IPS-NIHi7 (cell line): ENCODE measurements at regions not wholly inside any gene's neighbourhood (a gene's known extent, or its start where the extent isn't known, plus 50 kb on each side); places are given as distances from the start of the nearest gene placed in this dataset.
"Not testable (repeated sequence)": the region's sequence is repeated elsewhere in the genome, so short reads cannot be mapped to it uniquely, and the experiment has no call there.

Experiments
- DNase-seq: peaks from one replicate; pipeline ENCODE4 v3.0.0; 2012; ENCODE audit warnings: mixed read lengths; ENCODE audit errors: extremely low spot score

DNA sequence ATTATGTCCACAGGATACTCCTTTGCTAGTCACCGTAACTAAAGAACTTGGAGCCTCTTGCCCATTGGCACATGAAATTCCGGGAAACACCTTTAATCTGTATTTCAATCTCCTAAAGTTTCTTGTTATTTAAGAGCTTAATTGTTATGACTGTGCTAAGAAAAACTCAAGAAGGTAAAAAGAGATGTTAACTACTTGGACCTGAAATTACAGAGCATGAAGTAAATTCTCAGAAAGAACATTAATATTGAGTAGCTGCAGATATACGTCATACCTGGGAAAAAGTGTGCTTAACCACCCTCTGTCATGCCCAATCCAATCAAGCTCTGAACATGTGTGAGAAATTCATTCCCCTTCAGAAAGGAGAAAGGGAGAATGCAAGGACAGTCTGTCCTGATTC lies 394.9 kb upstream of the PTGER4 start:
- DNase-seq: no peak

DNA sequence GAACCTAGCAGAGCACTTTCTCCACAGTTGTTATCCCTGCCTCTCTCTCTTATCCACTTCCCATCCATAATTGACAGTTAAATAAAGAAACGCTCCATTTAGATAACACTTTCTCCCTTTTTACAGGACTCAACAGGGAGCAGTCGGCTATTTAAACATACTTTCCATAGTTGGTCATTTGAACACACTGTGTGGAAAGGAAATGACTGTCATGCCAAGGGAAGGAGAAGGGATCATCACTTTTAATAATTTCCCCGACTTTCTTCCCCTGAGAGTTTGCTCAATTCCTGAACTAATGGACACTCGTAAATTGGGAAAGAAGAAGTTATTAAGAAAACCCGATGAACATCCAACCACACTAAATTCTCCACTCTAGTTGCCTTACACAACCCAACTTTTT lies 400.8 kb upstream of the PTGER4 start:
- no peak for DNase-seq

DNA sequence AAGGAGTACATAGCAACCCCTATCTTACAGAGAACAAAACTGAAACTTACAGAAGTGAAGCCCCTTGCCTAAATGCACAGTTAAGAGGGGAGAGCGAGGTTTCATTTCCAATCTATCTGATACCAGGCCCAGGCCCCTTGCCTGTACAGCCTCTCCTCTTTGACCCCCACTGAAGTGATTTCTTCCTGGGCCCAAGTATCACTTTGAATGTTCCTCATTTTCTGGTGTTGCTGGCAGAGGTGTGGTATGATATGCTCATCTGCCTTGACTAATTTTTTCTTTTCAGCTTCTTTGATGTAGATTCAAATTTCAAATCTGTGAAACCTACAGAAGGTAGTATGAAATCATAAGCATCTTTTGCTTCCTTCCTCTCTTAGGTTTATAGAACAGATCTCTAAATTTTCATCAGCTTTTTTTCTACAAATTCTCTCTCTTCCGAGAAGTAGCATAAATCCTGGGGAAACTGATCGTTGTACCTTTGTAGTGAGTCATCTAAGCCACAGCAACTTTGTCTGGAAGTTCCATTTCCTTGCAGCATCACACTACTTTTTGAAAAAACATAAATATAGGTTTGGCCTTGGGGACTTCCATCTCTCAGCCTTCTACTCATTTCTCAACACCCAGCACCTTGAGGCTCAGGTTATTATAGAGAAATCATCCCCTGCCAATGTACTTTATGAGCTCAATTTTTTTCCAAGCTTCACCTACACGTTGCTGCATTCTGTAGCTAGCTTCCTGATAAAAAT lies 402.4 kb upstream of the PTGER4 start:
- no peak for DNase-seq

DNA sequence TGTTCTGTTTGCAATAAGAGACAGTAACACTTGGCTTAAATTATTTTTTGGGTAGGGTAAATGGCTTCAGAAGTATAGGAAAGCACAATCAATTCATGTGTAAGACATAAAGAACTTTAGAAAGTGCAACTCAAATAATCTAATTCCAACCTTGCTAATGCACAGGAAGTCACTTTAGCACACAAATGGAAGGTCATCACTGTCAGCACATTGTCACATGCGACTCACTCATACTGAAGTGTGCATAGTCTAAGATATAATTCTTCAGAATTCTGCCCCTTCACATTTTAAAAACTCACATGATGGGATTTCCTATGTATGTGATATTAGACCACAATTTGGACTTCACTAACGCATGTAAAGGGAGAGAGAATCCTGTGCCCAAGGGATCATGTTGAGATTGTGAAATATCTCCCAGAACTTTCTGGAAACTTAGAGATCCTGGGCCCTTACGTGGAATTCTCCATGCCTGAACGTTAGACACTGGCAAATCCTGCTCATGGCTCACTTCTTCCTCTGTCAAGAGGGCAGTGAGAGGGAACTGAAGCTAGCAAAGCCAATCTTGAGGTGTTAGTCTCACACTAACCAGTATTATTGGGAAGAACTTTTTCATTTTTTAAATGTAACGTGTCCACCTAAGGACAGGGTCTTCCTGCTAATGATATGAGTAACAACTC lies 403.2 kb upstream of the PTGER4 start:
- no peak for DNase-seq

DNA sequence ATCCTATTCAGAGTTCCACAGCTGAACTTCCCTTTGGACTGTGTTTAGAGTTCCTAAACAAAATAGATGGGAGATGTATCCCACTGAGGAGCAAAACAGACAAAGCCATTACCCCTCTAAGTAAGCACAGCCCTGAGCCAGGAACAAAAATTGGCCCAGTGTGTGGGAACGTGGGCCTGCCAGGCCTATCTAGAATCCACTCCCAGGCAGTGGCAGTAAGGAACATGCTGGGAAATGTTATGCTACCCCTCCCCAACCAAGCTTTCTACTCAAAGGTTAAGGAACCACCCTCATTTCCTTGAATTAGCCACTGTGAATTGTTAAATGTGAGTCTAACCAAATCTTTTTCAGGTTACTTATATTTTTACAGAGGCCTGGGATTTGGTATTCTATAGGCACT lies 405.1 kb upstream of the PTGER4 start:
- DNase-seq: no peak

DNA sequence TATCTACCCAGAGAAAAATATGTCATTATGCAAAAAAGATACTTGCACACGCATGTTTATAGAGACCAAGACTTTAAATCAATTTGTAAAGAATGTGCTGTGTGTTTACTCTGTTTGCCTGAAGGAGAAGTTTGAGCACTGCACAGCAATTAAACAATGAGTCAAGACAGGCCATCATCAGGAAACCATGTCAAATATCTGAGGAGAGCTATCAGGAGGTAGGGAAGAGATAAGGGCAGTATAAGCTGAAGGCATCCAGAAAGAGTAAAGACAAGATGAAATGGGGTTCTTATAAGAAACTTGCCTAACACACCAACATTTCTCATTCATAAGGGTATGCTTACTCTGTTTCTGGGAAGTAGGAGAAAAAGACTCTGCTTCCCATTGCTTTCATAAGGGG lies 405.8 kb upstream of the PTGER4 start:
- DNase-seq: no peak

DNA sequence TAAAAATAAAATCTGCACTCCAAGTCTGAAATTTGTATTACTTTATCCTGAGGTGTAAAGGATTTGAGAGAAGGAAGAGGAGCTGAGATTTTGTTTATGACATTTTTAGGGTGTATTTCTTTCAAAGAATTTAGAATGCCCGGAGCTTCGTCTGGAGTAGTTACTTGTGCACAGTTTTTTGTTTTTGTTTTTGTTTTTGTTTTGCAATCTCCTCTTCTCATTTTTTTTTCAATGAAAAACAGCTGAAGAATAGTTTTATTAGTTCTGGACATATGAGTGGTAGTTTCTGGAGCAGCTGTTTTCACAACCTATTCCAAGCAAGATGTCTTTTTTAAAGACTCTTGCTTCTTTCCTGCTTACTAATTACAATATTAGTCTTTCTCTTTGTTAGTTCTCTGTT lies 408.2 kb upstream of the PTGER4 start:
- DNase-seq: no peak

DNA sequence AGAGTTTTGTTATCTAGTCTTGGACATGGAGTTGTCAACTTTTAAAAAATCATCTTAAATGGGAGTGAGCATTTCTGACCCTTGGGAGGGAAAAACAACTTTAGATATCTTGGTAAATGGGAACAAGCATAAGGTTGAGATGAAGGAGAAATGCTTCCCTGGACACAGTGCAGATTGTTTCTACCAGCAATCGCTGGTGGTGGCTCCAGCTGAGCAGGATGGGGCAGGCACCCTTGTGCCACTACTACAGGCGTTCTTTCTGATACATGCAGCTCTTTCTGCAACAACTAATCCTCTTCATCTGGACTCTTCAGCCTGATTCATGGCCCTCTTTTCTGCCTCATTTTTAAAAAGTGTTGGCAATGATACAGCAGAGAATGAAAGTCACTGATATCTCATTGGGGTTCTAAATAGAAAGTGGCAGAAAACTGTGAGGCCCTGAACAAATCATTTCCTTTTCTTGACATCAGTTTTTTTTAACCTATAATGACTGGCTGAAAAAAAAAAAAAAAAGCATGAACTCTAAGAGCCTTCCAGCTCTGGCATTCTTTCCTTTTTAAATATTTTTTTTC lies 409.4 kb upstream of the PTGER4 start:
- DNase-seq: no peak

DNA sequence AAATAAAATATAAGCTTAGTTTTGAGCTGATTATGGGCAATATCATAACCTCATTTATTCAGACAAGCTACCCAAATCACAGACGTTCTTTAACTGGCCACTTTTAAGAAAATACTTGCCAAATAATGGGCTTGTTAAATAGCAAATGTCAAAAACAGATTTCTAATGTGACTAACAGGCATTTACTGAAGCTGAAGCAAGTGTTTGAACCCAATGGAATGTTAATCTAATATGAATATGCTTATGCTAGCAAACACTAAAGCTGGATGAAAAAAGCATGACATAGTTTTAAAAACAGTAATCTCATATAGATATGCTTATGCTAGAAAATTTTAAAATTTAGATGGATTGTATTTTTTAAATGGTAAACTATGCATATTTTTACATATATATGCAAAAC lies 411.6 kb upstream of the PTGER4 start:
- DNase-seq: no peak

DNA sequence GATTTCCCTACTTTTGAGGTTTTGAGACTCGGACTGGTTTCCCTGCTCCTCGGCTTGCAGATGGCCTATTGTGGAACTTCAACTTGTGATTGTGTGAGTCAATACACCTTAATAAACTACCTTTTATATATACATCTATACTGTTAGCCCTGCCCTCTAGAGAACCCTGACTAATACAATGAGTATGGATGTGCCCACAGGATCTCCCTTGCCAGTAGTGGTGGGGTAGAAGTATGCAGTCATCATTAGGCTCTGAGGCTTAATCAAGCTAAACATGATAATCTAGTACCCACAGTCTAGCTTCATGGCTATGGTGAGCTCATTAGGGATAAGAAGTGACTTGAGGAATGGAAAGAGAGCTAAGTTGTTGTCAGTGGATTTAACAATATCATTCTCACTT lies 412.8 kb upstream of the PTGER4 start:
- no peak for DNase-seq

DNA sequence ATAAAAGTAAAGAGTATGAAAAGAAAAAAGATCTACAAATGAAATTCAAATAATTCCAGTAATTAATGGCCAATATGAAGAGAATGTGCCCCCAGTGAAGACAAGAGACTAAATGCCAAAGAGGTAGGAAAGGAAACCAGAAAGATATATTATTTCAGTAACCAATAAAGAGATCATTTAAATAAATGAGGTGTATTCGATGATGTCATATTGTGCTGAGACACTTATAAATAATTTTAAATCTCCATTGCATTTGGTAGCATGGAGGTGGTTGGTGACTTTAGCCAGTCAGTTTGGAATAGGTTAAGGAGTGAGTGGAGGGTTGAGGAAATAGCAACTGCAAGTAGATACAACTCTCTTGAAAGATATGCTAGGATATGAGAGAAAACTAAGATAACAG lies 417.7 kb upstream of the PTGER4 start:
- DNase-seq: no peak

DNA sequence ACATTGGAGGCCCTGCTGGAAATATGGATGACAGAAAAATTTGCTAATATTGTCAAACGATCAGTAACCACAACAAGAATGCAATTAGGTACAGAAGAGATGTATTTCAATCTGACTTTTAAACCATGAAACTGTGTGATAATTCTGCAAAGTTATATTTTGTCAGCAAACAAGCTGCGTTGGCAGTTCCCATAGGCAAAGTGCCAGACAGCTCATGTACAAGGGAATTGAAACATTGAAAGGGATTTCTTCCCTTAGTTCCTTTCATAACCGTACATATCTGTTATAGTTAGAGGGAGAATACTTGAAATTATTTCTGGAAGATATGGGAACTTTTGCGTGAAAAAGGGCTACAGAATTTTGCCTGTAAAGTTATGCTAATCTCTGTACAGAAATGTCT lies 419.4 kb upstream of the PTGER4 start:
- no peak for DNase-seq

DNA sequence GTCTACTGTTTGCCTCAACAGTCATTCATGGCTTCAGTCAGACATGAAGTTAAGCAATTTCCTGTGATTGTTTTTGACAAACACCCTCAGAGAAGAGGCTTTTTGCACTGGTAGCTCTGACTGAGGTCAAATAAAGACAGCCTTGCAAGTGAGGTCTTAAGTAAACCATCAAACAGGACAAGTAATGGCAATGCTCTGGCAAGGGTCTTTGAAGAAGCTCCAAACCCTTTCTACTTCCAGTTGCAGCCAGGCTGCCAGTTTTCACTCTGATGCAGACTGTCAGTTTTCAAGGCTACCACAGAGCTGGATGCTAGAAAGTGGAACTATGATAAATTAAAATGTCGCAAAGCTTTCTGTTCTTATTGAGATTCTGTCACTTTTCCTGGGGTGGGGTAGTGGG lies 421.5 kb upstream of the PTGER4 start:
- DNase-seq: no peak

DNA sequence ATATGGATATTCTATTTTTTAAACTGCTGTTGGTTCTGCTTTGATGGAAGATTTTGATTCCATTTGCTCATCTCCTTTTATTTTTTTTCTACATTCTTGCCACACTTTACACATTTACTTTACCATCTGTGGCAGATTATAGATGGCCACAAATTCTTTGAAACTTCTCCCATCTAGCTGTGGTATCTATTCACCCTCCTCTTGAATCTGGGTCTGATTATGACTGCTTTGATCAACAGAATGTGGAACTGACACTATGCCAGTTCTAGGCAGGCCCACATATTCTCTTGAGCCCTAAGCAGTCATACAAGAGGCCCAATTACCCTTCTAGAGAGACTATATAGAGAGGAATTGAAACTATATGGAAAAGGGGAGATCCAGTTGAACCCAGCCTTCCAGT lies 439.0 kb upstream of the PTGER4 start:
- no peak for DNase-seq

DNA sequence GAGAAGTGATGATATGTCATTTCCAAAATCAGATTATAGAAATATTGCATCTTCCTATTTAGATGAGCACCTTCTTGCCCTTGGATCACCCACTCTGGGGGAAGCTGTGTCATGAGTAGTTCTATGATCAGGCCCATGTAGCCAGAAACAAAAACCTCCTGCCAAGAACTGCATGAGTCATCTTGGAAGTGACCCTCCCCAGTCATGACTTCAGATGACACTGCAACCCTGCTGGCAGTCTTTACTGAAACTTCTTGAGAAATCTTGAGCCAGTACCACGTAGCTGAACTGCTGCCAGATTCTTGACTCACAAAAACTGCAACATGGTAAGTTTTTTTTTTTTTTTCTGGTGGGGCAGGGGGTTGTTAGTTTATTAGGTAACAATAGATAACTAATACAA lies 439.6 kb upstream of the PTGER4 start:
- DNase-seq: no peak

DNA sequence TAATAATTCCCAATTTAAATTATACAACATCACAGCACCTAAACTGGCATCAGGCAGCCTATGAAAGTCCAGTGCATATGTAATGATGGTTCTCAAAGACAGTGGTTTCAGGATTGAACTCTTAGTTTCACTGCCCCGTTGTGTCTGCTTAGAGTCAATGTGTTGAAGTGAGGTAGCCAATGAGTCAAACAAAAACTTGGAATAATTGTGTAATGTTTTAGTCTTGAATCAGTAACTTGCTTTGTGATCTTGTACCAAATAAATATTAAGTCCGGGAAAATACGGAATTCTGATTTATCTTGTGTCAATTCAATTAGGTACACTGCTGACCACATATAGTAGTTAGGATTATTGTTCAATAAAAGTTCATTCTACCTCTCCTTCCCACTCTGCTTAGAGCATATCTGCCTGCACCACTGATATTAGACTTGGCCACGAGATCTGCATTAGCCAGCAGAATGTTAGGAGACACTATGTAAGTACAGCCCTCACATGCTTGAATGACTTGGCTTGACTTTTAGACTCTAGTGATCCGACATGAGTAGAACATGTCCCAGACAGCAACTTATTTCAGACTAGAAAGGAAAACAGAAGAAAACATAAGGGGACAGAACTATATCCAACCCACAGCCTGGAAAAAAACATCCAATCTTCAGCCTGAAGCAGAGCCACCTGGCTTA lies 441.5 kb upstream of the PTGER4 start:
- DNase-seq: no peak

DNA sequence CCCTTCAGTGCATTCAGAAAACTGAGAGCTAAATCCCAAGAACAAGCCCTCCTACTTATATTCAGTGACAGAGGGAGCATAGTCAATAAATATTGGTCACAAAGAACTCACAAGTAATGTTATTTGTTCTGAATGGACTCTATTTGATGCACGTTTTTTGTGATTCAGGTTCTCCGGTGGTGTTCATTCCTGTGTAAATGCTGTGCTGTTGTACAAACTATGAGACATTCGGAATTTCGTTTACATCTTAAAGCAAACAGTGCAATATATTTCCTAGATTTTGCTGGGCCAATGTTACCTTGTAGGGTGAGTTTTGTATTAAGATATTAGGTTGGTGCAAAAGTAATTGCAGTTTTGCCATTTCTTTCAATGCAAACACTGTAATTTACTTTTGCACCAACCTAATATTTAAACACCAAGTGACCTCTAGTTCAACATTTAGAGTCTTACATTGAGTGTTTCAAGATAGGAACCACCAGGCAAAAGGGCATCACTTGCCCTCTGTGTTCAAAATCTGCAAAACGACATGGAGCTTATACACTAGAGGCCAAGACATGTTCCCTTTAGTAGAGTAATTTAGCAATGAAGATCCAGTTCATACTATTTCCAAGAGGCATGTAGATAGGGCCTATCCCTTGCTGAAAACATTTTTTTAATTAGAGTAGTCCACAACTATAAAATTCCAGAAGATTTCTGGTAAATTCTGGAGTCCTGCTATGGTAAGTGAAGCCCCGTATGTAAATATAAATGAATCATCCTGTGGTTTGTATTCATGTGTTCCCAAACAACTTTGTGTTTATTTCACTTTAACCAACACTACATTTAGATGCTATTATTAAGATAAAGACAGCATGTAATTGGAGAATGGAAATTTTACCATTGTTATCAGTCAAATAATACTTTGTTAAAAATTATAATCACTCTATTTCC lies 444.0 kb upstream of the PTGER4 start:
- DNase-seq: no peak

DNA sequence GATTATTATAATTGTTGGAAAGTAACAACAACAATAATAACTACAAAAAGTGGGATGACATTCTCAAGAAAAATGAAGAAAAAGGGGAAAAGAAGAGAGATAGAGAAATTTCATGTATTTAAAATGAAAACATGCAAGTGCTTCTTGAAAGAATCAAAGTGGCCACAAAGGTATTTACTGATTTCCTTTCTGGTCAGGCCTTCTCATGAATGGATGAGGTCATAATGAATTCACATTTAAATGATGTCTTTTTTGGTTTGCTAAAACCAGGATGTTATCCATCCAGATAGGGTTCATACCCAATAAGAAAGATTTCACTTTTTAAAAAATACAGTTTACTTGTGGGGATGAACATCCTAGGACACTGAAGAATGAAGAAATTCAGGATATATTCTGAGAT lies 446.4 kb upstream of the PTGER4 start:
- DNase-seq: no peak

DNA sequence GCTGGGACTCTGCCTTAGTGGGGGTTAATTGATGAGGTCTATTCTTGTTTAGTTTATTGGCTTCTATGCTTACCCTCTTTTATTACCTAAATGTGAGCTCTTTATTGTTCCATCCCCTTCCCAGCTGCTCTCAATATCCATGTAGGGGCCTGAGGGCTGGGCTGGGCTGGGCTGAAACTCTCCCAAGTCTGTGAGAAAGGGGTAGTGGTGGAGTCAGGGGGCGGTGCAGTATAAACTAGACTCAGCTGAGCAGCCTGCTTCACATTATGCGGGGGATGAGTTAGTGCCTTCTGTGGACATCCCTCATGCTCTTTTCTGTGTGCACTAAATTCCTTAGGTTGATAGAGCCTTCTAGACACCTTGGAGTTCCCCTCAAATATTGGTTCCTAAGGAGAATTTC lies 451.8 kb upstream of the PTGER4 start:
- DNase-seq: no peak

DNA sequence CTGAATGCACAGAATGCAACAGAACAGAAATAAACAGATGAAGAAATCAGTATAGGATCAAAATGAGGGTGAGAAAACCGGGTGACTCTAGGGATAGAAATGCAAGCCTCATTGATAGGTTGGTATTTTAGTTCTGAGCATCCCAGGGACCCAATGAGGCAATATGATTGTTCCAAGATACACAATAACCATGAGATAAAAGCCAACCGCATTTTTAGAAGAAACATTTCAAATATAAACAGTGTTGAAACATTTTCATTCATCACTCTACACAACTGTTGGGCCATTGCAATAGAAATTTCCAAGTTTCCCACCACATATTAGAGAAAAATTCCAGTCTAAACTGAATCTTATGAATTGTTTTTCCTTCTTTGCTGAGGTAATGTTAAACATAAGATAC lies 452.3 kb upstream of the PTGER4 start:
- DNase-seq: no peak

DNA sequence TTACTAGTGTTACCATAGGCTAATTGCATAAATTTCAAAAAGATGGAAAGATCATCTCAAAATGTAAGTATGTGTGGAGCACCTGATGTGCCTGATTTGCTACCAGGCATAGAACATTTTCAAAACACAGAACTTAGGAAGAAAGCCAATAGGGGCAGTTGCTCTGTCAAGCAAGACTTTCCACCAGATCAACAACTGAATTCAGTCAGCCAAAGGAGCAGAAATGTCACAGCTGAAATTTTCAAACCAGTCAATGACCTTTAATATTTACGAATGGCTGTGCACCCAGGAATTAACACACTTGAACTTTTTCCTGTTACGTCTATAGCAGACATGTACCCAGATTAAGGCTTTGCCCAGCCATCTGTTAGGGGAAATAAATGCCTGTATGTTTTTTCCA lies 452.8 kb upstream of the PTGER4 start:
- no peak for DNase-seq

DNA sequence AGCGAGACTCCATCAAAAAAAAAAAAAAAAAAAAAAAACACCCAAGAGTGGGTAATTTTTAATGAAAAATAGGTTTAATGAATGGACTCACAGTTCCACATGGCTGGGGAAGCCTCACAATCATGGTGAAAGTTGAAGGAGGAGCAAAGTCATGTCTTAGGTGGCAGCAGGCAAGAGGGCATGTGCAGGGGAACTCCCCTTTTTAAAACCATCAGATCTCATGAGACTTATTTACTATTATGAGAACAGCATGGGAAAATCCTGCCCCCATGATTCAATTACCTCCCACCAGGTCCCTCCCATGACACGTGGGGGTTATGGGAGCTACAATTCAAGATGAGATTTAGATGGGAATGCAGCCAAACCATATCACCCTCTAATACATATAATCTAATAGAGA lies 454.6 kb upstream of the PTGER4 start:
- DNase-seq: not testable (repeated sequence)
